Activated CD8-positive, alpha-beta memory T cell treated with anti-CD3 and anti-CD28 coated beads for 1 hour (primary cell): ENCODE measurements at regions not wholly inside any gene's neighbourhood (a gene's known extent, or its start where the extent isn't known, plus 50 kb on each side); places are given as distances from the start of the nearest gene placed in this dataset.
A peak's percentile ranks its signal among the peaks of the same experiment; 100 is the strongest.
"Not testable (repeated sequence)": the region's sequence is repeated elsewhere in the genome, so short reads cannot be mapped to it uniquely, and the experiment has no call there.

Source experiments
- DNase-seq, 2 donors: peaks; one replicate each; pipeline ENCODE4 v3.0.0-alpha.2; 2020; ENCODE audit warnings: low read depth in 1 of 2; ENCODE audit errors: extremely low read depth in 1 of 2

DNA sequence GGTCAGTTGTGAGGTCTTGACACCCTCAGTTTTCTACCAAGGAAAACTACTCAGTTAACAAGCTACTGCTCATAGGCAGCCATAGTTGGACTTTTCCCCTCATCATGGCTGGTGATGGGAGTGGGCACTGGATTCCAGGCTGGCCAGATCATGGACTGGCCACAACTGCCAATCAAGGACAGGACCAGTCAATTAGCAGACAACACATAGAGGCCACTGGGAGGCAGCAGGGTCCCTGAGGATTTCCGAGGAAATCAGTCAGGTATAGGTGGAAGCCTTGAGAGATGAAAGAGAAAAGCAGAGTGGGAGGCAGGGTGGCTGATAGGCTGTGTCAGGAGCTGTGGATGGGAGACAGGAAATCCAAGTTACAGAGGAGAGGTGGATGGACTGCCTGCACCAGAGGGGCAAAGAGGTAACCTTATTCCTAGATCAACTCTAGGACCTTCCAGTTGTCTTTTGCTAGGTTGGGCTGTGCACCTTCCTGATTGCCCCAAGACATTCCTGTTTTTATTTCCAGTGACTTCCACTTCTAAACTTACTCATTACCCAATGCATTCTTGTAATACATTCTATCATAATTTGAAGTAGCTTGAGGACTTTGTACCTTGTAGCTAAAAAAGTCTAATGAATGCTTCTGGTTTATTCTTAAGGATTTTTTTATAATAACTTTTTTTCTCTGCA lies 361.8 kb downstream of the KCNRG start:
- no peak for DNase-seq

DNA sequence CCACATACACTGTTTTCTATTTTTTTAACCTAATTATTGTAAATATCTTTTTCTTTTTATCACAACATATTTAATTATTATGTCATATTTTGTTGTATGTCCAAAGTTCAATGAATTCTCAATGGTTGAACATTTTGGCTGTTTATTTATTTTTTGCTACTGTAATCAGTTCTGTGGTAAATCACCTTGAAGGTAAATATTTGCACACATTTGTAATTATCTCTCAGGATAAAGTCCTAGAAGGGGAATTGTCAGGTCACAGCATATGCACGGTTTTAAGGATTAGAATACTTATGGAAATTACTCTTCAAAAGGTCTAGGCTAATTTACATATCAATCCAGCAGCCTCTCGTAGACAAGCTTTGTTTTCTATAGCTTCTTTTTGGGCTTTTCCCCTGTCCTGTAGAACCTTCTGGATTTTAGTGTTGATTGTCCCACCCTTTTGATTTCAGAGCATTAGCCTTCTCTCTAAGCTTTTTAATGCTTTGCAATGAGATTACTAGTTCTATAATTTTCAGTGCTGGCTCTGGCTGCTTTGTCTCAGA lies 362.6 kb downstream of the KCNRG start:
- DNase-seq = no peak

- DNase-seq = no peak
Measured at GRCh38 chr13:50378509-50379044, 363.3 kb downstream of the KCNRG start.

- DNase-seq = no peak
Measured at GRCh38 chr13:50379584-50379983, 364.3 kb downstream of the KCNRG start.

DNA sequence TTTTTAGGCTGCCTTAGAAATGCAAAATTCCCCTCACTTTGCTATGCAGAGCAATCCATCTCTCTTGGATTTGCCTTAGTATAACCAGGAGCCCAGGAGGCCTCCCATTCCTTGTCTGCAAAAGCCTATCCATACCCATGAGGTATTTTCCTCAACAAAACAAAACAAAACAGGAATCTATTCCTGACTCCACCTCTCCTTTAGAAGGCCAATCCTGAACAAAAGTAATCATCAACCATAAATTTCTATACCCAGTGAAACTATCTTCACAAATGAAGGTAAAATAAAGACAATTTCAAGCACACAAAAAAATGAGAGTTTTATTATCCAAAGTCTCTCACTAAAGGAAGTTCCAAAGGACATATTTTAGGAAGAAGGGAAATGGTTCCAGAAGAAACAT lies 365.7 kb downstream of the KCNRG start:
- no peak for DNase-seq

- no peak for DNase-seq
Measured at GRCh38 chr13:50382511-50382910, 367.3 kb downstream of the KCNRG start.

DNA sequence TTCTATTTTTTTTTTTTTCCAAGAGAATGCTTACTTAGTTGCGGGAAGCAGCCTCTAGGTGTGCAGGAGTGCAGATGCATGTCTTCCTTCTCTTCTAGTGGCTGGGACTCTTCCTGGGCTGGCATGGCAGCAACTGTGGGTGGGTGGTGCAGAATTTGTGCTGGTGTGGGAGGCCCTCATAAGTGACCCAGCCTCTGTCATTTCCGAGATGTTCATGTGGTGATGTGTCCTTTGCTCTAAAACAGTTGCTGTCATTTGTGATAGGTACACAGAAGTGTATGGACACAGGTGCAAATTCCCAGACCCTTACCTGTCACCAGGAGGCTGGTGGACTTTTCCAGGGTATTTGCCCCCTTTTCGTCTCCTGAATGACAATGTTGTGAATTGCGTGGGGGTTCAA lies 367.7 kb downstream of the KCNRG start:
- no peak for DNase-seq

GRCh38 chr13:50384724-50385123 lies 369.5 kb downstream of the KCNRG start:
- DNase-seq = no peak

DNA sequence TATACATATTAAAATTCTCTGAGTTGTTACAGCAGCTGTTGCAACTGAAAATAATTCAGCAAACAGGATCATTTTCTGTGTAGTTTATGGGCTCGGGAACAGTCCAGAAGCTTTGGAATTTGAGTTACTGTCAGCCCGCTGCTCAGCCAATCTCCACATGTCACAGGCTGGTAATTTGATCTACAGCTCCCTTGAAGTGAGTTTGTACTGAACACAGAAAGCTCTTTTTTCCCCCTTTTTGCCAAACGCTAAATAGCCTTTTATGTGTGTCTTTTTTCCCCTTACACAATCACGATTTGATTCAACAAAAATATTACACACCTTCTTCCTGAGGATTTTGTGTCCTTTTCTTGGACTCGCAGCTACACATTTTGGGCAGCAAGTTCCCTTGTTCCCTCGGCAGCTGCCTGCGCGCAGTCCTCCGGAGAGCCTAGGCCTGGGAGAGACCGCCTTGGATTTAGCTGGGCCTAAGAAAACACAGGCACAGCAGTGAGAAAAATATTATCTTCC lies 371.4 kb downstream of the KCNRG start:
- DNase-seq = no peak

- peak in 1 of 2 donors; percentile 16 for DNase-seq
Measured at GRCh38 chr13:50387051-50387581, 371.9 kb downstream of the KCNRG start.

DNA sequence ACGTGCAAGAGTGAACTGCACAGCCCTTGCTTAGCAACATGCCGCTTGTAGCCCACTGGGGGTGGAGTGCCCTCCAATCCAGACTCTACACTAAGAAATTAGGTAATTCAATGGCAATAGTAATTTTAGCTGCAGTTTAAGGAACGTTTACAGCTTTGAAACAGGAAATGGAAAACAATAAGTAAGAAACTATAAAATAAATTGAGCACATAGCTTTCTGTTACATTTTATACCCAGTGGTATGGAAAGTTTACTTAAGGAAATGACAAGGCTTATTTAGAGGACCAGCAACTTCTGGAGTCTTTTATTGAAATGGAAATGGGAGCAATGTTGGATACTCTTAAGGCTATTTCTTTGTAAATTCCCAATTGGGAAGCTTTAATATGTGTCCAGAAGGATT lies 373.2 kb downstream of the KCNRG start:
- DNase-seq = no peak

DNA sequence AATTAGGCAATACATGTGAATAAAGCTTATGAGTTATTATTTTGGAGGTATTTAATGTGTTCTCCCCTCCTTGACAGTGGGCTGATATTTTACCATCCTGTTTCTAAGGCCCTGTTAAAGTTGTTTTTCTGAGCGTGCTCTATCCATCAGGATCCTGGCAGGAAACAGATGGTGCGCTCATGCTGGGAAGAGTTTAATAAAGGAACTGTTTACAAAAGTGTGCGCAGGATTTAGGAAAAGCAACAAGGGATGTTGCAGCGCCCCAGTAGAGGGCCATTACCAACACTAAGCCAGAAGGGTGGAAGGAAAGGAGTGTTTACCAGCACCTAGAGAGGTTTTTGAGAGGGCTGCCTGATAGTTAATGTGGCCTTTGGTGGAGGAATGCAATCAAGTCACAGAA lies 374.5 kb downstream of the KCNRG start:
- no peak for DNase-seq

- no peak for DNase-seq
Measured at GRCh38 chr13:50390503-50391248, 375.4 kb downstream of the KCNRG start.

DNA sequence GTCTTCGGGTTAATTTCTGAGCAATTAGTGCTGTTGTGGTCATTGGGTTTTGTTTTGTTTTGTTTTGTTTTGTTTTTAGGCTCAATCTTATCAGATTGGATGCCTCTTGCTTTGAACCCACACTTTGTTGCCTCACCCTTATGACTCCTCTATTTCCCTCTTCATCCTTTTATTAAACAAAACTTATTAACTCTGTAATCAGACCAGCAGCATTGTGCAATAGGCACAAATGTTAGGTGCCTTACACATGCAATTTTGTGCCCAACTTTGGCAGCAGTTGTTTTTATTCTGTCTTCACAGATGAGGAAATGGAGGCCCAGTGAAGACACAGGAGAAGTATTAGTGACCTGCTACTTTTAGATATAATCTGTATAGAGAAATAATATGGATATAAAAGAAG lies 377.7 kb downstream of the KCNRG start:
- no peak for DNase-seq

DNA sequence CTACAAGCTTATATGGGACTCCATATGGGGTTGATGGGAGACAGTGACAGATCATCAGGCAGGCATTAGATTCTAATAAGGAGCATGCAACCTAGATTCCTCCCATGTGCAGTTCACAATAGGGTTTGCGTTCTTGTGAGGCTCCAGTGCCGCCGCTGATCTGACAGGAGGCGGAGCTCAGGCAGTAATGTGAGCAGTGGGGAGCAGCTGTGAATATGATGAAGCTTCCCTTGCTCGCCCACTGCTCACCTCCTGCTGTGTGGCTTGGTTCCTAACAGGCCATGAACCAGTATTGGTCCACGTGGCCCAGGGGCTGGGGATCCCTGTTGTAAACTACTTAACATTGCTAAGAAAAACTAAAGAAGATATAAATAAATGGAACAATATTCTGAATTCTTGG lies 378.4 kb downstream of the KCNRG start:
- no peak for DNase-seq

GRCh38 chr13:50396001-50396400 lies 380.8 kb downstream of the KCNRG start:
- no peak for DNase-seq

DNA sequence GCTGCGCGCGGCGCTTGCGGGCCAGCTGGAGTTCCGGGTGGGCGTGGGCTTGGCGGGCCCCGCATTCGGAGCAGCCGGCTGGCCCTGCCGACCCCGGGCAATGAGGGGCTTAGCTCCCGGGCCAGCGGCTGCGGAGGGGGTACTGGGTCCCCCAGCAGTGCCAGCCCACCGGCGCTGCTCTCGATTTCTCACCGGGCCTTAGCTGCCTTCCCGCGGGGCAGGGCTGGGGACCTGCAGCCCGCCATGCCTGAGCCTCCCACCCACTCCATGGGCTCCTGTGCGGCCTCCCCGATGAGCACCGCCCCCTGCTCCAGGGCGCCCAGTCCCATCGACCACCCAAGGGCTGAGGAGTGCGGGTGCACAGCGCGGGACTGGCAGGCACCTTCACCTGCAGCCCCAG lies 381.4 kb downstream of the KCNRG start:
- not testable (repeated sequence) for DNase-seq

- no peak for DNase-seq
Measured at GRCh38 chr13:50400035-50400726, 384.9 kb downstream of the KCNRG start.

- DNase-seq = no peak
Measured at GRCh38 chr13:50401049-50401505, 385.8 kb downstream of the KCNRG start.

DNA sequence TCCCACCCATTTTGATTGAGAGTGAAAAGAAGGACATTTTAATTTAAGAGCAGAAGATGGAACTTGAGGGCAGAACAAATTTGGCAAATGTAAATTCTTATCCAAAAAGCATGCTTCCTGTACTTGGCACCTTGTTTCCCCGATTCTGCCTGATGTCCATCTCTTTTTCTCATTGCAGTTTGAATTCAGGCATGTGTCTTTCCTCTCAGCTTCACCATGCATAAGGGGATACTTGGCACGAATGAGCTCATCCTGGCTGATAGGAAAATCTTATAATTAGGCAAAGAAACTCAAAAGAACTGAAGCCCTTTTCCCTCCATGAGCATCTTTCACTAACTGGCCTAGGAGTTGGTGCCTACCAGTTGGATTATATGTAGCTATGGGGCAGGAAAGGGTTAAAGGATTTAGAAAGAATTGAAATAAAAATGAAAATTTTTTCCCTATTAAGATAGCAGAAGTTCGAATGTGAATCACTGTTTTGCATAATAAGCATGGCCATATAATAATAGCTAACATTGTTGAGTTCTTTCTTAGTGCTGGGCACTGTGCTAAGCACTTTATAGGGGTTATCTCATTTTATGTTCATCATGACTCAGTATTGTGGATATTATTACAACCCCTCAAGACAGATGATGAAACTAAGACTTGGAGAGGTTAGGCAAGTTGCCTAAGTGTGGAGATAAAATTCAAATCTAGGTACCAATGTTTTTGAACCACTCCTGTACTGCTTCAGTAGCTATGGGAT lies 386.6 kb downstream of the KCNRG start:
- no peak for DNase-seq
